ENCODE measurements at regions not wholly inside any gene's neighbourhood (a gene's known extent, or its start where the extent isn't known, plus 50 kb on each side); places are given as distances from the start of the nearest gene placed in this dataset.
"Not testable (repeated sequence)": the region's sequence is repeated elsewhere in the genome, so short reads cannot be mapped to it uniquely, and the experiment has no call there.

DNA sequence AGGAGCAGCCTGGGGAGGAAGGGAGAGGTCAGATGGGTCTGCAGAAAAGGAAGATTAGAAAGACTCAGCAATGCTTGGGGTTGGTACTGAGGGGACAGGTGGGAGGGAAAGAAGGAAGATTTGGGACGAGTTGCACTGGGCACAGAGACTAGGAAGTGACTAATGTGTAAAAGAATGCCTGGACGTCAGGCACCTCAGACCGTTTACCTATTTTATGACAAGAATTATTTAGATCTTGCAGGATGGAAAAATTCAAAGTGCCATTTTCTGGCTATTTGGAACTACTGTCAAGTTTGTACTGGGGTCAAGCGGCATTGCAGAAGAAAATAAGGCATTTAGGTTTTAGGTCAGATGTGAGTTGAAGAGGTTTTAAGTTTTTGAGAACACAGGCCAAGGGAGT, 1558.4 kb upstream of the PRR20A start:
- DNase-seq: not testable (repeated sequence)

DNA sequence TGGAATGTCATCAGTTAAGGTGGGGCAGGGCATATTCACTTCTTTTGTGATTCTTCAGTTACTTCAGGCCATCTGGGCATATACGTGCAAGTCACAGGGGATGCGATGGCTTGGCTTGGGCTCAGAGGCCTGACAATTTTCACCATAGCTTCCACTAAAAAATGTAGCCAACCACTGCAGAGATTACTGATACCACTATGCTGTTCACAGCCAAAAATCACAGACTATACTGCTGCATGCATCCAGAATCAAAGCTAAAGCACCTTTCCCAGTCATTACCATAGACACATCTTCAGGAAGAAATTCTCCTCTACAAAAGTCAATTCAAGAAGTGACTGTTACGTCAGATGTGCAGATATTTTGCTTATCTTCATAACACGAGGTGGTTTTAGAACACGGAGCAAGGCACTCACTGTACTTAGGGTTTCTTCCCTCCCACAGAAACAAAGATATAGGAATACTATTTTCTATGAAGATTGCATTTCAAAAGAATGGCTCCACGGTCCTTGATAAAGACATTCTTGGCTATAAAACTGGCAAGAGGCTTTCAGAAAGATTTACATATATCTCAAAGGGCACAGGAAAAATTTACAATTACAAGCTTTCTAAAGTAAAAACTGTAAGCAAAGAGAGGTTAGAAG, 1556.6 kb upstream of the PRR20A start:
- no peak for DNase-seq

DNA sequence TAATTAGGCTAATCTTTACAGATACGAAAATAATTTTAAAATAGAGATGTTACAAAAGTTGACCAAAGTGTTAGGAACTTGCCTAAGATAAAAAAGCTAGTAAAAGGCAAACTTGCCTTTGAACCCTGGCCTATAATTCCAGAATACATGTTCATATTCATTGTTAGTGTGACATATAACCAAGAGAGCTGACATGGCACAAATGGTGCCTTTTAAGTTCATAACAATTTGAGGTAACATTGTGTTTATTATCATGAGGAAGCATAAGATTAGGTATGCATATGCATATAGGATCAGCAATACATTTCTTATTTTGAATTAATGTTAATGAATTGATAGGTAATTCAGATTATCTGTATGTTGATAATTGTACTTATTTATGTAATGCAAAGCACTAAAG, 1537.9 kb upstream of the PRR20A start:
- no peak for DNase-seq

DNA sequence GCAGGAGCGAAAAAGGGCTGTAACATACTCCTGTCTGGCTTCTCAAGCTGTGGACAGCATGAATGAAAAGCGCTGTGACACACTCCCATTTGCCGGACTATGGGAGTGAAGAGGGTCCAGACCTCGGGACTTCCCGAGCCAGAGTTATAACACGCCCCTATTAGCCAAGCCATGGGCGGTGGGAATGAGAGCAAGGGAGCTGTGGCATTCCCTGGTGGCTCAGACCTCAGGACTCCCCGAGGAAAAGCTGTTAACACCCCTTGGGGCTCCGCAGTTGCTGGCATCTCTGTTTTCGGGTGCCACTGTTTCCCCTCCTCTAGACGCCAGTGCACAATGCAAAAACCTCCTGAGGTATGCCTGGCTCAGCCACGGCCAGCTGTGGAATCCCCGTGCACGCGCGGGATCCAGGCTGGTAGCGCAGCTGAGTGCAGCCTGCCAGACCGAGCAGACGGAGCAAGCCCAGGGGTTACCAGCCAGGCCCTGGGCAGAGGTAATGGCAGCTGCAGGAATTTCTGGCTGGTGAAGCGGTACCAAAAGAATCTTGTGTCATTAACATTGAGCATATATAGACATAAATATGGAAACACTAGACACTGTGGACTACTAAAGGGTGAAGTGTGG, 1534.6 kb upstream of the PRR20A start:
- no peak for DNase-seq

DNA sequence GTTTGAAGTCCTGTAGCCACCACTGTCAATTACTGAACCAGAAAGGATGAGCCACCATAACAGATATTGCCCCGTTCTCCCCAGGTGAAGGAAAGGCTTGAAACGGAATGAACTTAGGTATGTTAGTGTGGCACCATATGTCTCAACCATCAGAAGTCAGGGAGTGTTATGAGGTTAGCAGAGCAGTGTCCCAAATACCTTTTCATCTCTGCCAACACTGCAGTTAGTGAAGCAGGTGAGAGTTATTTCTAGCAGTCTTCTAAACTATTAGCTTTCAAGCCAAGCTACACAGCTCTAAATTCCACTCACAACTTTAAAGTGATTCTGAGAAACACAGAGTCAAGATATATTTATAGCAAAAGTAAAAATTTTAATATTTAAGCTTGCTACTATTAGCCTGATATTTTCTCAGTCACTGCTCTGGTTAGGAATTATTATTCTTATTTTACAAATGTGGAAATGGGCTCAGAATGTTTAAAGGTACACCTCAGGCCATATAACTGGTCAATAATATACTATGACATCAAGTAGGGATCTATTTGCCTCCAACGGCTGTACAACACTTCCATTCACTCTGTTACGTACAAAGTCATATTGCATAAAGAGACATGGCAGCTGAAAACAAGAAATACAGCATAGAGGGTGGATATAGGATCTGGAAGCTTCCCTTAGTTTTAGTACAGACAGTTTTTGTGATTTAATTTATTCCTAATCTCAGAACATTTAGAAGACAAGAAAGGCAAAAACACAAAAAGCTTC, 1527.1 kb upstream of the PRR20A start:
- DNase-seq: no peak

DNA sequence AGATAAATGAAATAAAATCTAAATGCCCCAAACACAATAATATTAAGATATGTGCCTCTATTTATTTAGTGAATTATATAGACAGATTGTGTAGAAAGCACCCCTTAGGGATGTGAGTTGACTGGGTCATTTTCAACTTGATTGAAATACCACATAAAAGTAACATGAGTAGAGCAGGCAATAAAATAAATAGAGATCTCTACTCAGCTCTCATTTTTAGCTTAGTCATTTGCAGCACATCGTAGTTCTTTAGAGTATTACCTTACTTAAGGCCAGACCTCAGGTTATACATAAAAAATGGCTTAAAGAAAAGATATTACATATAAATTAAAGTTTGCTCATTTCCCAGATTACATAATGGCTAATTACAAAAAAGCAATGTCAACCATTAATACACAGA, 1525.6 kb upstream of the PRR20A start:
- no peak for DNase-seq

DNA sequence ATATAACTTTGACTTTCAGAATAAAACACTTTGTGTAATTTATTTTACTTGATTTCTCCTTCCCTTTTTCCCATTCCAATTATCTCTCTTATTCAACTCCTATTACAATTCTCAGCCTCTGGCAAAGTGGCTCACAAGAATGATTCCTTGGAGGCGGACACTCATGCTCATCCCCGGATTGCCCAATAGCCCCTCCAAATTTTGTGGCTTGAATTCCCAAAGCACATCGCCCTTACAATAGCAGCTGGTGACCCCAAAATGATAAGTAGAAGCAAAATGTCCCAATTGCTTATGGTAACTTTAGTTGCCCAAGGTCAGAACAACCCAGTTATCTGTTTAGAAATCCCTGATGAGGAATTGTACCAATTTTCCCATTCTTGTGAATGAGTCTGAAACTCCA, 1523.5 kb upstream of the PRR20A start:
- no peak for DNase-seq

DNA sequence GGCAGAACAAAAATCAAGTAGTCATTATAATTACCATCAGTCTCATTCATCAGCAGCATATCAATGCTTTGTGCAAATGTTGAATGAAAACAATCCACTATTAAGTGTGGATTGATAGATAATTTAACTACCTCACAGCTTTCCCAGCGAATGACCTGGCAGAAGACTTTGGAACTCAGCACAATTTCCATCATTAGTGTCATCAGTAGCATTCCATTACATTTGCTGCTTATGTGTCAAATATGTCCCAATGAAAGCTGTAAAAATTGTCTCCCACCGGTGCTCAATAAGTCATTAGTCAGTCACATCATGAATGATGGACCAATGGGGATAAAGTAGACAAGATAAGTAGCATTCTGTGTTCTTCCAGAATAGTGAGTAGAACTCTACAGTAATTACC, 1513.5 kb upstream of the PRR20A start:
- no peak for DNase-seq

DNA sequence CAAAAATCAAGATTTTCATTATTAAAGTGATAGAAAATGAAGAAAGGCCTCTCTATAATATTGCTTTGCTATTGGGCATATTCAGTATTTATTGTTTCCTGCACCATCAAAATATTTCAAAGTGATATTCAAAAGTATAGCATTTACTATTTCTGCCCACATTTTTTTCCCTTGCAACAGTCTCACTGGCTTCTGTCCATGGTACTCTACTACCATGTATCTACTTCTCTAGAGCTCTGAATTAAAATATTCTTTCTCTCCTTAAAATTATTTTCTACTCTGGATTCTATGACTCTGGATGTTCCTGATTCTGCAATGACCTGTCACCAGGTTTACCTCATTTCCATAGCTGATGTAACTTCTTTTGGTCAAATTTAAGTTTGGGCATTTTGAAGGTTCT, 1508.3 kb upstream of the PRR20A start:
- DNase-seq: no peak

DNA sequence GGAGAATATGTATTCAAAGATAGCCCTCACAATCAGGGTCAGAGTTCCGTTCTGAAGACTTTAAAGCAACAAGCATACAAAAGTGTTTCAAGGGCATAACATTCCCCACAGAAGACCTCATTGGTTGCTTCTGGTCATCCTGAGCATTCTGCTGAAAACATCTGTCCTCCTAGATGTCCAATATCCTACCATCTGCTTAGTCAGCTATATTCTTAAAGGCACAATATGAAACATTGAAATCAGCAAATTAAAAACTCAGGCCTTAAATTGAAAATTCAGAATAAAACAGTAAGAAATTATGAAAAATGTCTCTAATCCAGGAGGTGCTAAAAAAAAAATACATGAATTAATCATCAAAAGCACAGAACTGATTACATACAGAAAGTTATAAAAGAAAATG, 1491.2 kb upstream of the PRR20A start:
- DNase-seq: no peak

DNA sequence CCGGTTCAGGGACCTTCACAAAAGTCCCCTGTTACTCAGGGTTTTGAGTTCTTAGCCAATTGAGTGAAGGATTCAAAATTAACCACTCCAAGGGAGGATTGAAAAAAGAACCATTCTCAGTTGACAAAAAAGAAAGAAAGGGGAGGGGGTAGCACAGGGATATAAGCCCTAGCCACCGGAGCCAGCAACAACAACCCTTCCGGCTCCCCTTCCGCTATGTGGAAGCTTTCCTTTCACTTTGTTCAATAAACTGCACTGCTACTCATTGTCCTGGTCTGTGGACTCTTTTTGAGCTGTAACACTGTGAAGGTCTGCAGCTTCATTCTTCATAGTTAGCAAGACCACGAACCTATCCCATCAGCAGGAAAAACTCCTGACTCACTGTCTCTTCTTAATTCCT, 1488.1 kb upstream of the PRR20A start:
- DNase-seq: no peak

DNA sequence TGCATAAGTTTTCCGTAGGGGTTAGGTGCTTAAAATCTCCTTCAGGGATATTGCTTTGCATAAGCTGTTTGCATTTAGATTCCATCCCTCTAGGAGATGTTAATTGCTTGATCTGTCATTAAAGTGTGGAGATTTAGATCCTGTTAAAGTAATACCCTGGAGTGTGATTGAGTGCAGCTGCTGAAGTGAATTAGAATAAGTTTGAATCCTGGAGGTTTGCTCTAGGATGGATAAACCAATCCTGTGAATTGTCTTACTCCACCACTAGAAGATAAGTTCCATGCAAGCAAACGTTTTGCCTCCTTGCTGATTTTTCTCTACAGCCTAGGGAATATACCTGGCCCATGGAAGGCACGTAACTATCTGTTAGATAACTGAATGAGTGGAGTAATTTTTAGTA, 1487.2 kb upstream of the PRR20A start:
- DNase-seq: no peak

DNA sequence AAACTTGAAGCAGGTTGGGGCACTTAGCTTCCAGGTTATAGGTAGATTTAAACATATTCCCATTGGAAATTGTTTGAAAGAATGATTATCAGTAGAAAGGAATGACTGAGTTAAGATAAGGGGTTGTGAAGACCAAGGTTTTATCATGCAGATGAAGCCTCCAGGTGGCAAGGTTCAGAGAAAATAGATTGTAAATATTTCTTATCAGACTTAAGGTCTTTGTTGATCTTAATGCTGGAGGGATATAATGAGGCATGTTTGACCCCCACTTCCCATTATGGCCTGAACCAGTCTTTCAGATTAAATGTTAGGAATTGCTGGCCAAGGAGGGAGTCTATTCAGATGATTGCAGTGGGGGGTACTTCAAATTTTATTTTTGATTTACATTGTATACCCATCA, 1486.5 kb upstream of the PRR20A start:
- DNase-seq: no peak

DNA sequence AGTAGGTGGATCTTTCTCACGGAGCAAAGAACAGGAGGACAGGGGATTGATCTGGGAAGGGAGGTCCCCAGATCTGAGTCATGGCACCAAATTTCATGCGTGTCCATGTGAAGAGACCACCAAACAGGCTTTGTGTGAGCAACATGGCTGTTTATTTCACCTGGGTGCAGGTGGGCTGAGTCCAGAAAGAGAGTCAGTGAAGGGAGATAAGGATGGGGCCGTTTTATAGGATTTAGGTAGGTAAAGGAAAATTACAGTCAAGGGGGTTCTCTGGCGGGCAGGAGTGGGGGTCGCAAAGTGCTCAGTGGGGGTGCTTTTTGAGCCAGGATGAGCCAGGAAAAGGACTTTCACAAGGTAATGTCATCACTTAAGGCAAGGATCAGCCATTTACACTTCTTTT, 1480.5 kb upstream of the PRR20A start:
- DNase-seq: not testable (repeated sequence)

DNA sequence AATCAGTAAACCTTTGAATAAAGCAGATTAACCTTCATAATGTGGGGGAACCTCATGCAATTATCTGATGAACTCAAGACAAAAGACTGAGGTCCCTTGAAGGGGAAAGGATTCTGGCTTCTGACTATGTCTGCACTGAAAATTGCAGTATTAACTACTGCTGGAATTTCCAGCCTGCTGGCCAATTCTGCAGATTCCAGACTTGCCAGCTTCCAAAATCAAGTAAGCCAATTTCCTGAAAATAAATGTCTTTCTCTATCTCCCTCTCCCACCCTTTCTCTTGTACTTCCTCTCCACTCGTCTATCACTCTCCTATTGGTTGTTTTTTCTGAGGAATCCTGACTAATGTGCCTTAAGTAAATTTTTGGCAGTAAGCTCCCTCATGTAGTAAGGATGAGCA, 1479.9 kb upstream of the PRR20A start:
- DNase-seq: no peak

DNA sequence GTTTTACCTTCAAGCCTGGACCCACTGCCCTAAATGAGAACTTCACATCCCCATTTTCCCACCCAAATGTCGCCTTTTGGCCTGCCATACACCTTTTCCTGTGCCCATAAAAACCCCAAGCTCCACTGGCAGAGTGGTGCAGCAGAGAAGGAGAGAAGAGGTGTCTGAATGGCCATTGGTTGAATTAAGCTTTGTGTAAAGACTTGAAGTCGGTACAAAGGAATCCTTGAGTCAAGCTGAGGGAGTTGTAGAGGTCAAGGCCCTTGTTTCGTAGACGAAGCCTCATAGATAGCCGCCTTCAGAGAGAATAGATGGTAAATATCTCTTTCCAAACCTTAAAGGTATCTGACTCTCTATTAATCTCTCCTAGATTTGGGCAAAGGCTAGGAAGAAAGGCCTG, 1479.2 kb upstream of the PRR20A start:
- DNase-seq: no peak

DNA sequence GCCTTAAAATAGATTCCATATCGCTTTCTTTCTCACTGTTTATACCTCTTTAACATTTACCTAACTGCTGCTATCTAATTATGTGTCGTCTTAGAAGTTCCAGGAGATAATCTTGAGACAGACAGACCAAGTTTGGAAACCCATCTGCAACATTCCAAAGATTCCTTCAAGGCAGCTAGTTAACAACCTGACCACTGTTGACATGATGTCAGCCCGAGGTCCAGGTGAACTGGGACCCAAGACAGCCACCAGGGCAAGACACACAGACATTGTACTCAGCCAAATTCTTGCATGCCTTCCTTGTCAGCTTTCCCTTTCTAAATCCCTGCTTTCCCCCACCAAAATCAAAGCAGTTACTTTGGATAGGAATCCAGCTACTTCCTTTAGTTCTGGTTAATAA, 1476.5 kb upstream of the PRR20A start:
- DNase-seq: no peak

DNA sequence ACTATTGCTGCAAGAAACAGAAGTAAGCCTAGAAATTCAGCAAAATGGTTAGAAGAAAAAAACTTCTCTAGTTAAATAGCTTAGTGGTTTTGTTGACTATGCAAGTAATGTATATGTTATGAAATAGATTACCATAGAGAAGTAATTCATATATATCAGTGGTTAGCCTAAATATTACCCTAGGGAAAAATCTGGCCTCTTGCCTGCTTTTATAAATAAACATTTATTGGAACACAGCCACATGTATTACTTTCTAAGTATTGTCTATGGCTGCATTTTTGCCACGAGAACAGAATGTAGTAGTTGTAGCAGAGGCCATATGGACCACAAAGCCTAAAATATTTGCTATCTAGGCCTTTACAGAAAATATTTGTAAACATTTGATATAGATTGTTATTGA, 1471.7 kb upstream of the PRR20A start:
- no peak for DNase-seq

DNA sequence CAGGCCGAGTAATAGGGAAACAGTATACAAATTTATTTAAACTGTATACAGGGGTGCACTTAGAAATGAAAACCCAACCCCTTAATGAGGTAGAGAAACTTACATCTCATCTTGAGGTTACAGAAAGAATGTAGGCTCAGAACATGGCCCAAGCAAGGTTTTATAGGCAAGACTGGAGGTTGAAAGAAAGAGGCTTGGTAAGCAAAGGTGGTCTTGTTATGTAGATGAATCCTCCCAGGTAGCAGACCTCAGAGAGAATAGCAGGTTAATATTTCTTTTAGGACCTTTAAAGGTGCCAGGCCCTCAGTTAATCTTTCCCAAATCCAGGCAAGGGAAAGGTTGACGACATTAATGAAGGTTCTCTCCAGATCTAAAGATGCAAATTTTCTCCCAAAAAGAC, 1466.8 kb upstream of the PRR20A start:
- no peak for DNase-seq

DNA sequence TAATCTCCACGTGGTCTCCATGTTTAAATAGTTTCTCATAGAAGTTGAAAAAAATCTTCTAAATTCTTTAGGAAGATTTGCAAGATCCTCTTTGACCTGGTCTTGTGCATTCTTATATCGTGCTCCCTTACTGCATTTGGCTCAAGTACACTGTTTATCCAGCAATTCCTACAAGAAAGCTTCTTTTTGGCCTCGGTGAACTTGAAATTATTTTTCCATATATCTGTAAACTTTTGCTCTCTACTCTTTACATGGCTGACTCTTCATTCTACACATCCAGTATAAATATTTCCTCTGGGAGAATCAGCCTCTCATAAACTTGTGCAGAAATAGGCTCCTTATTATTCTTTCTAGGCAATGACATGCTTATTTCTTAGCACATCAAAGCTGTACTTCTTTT, 1457.9 kb upstream of the PRR20A start:
- no peak for DNase-seq

DNA sequence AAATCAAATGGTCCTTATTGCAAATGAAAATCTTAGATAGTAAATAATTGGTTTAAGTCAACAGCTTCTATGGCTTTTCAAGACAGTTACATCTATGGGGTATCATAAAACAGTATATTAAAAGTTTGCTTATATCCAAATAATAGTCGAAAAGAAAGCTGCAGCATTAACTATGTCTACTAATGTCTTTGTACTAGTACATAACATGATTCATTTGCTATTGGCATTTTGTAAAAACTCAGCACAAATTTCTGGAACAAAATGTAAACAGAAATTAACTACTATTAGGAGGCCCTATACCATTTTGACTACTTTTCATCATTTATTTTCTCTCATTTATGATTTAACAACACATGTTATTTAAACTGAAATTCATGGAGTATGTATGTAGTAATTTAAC, 1435.2 kb upstream of the PRR20A start:
- no peak for DNase-seq

DNA sequence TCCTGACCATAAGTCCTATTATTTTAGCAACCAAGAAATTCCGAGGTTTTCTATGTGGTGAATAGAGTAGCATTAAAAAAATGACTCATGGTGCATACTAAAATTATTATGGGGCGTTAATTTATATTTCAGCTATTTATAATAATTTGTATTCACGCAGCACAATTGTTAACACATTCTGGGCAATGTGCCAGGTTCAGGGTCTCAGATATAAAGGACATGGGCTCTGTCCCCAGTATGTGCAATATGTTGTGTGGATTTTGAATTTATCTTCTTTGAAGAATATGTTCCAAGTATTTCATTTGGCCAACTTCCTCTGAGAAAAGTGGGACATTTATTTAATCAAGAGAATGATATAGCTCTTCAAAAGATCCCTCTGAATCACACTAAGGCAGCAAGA, 1434.7 kb upstream of the PRR20A start:
- no peak for DNase-seq

DNA sequence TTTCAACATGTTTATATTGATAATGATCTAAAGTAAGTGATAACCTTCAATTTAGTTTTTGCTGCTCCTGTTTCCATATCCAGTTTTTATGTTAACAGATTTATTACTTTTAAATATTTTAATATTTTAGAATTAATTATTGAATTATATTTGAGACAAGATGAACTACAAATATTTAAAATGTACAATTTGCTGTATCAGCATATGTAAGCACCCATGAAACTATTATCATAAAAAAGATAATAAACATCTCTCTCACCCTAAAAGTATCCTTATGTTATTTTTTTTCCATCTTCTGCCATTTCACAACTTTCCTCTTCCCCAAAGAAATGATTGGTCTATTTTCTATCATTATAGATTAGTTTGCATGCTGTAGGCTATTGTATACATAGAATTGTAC, 1426.6 kb upstream of the PRR20A start:
- DNase-seq: no peak

DNA sequence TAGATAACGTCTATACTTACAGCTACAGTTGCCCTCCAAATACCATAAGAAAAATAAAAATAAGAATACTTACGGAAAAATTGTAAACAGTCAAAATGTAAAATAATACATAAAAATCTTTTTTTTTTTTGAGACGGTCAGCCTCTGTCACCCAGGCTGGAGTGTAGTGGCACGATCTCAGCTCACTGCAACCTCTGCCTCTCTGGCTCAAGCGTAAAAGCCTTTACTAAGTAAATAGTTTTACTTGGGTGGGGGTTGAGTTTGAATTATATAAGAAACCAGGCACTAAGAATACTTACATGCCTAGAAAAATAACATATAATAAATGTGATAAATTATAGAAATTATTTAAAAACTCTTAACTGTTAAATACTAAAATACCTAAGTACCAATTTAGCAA, 1413.0 kb upstream of the PRR20A start:
- DNase-seq: no peak

DNA sequence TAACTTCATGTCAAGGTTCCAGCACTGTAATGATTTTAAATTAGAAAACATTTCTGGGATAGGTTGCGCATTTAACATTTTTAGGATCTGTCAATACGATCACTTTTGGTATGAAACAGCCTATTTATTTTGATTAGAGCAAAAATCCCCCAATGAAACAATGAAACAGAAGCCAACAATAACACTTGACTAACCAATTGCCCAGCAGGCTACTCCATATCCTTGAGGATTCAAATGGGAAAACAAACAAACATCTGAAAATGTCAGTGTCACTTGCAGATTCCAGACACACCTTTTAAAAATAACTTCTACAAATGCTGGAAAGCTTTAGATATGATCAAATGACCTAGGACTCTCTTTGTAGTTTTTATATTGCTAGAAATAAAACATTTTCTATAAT, 1412.5 kb upstream of the PRR20A start:
- DNase-seq: no peak

Data from DMS53 (cell line).